ENCODE measurements at regions not wholly inside any gene's neighbourhood (a gene's known extent, or its start where the extent isn't known, plus 50 kb on each side); places are given as distances from the start of the nearest gene placed in this dataset.
"Not testable (repeated sequence)": the region's sequence is repeated elsewhere in the genome, so short reads cannot be mapped to it uniquely, and the experiment has no call there.

DNA sequence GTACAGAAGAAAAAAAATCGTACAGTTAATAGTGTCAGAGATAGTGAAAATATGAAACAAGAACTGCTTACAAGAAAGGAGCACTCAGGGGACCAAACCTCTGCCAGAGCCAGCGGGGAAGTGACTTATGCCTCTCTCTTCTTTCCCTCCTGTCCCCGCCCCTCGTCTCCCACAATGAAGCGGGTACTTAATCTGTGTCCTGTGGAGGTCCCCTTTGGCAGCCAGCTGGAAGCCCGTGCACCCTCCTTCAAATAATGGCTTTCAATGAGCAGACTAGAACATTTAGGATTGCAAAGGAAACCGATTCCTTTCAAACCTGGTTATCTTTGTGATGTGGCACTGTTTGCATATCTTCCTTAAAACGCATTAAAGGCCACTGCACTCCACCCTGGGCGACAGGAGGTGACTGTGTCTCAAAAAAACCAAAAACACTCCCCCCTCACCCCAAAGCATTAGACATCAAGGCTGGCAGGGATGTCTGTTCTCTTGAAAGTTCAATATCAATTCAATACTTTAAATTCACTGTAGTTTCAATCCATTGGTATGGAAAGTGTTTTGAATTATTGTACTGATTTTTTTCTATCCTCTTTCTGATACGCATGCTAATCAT lies 51.7 kb downstream of the PPIAL4C start:
- H3K4me3 ChIP-seq (ENCODE audit: low read length) = not testable (repeated sequence)

DNA sequence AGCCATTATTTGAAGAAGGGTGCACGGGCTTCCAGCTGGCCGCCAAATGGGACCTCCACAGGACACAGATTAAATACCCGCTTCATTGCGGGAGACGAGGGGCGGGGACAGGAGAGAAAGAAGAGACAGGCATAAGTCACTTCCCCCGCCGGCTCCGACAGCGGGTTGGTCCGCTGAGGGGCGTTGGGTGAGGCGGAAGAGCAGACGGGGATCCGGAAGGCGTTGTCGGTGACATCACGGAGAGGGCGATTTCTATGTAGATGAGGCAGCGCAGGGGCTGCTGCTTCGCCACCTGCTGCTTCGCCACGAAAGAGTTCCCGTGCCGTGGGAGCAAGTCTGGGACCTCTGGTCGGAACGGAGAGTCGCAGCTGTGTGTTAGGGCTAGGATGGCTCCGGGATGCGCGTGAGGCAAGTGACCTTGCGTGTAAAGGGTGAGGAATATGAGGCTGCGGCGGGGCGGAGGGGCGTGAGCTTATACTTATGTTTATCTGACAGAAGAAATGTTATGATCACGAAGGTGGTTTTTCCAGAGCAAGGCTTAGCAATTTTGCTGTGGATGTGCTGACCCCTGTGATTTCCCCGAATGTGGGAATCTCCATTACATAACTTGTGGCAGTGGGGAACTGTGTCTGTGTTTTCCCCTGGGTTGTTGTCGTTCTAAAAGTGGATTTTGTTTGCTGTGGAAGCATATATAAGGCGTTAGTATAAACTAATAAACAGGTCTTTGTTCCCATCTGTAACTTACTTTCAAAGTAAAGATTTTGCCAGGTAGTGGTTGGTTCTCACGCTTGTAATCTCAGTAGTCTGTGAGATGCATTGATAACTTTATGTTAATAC lies 52.9 kb downstream of the PPIAL4C start:
- peak overlapping the region; percentile 68 for H3K4me3 ChIP-seq (ENCODE audit: low read length)

DNA sequence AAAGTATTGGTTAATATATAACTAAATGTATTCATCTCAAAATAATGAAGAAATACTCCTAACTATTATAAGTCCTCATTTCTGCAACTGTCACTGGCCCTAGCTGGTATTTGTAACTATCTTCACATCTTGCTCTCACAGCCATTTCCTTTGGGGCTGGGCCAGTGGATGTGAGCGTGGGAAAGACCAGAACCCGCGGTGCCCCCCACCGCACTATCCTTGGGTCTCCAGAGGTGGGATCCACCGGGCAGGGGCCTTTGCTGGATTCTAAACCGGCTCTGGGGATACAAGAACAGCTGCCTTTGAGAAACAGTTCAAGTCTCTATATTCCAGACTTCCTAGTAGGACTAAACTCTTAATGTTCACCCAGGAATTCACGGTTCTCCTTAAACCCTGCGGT lies 54.8 kb downstream of the PPIAL4C start:
- not testable (repeated sequence) for H3K4me3 ChIP-seq (ENCODE audit: low read length)

DNA sequence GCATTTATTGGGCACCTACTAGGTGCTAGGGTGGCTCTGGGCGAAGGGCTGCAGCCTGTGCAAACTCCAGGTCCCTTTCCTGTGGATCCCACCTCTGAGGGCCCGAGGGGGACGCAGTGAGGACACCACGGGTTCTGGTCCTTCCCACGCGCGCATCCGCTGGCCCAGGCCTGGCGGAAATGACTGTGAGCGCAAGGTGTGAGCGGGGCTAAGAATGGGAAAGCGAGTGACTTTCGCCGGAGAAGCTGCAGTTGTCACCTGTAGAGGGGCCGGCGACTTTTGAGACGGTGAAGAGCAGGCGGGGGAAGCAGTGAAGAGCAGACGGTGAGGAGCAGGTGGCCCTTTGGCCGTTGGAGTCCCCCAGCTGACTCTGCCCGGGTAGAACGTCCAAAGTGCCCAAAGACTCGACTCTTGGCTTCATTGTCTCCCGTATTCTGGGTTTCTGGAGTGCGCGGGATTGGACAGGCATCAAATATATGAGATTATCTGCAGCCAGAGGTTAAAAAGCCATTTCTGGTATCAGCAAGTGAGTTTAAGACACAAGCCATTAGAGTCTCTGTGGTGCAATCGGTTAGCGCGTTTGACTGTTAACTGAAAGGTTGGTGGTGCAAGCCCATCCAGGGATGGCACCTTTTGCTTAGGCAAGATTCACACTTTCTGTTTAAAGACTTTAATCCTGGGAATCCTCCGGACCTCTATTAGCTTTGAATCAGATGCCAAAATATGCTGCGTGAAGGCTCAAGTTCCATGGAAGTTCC lies 55.4 kb downstream of the PPIAL4C start:
- not testable (repeated sequence) for H3K4me3 ChIP-seq (ENCODE audit: low read length)

DNA sequence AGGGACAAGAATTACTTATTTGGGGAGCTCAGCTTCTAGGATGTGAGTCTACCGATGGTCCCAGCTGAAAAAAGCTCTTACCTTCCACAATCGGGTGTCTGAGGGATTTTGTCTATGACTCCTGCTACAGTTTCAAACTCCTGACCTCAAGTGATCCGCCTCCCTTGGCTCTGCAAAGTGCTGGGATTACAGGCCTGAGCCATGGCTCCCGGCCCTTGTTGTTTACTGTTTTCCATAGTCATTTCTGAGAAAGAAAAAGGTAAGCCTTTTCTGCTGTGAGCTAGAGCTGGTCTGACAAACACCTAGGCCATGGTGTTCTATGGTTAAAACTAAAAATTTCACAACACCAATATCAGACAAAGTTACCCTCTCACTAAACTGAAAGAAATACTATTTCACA lies 57.5 kb downstream of the PPIAL4C start:
- not testable (repeated sequence) for H3K4me3 ChIP-seq (ENCODE audit: low read length)

DNA sequence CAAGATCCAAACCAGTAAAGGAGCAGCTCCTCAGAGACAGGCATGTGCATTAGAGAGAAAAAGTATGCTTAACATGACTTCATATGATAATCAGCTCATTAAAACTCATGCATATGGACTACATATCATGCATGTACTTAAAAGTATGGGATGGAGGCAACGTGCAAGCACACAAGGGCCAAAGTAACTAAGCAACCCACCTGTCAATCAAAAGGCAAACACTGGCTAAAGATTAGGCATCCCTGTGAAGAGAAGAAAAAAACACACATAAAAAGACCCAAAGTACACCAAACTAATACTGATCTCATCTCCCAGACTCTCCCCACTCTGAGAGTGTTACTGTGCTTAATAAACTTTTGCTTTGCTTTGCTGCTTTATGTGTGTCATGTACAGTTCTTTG lies 61.2 kb downstream of the PPIAL4C start:
- not testable (repeated sequence) for H3K4me3 ChIP-seq (ENCODE audit: low read length)

DNA sequence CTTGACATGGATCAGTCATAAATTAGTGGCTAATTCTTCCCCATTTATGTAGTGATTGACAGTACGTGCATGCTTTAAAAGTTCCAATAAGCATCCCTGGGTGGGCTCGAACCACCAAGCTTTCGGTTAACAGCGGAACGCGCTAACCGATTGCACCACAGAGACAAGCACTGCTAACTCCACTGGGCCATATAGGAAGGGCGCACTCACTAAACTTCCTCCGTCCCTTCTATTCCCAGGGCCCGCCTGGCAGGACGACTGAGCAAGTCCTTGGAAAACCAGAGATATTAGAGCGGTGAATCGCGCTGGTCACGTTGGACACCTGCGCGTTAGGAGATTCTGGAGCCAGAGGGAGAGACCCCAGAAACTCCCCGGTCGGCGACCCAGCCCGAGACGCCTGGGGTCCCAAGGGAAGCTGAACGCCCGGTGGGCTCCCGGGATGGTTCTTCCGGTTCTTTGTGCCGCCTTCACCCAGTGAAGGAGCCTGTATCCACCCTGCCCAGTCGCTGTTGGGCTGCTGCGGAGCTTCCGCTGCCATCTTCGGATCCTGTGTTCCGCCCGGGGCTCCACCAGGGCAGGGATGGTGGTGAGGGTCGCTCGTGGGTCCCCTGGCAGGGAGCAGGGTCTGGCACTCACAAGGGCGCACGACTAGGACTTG lies 62.8 kb downstream of the PPIAL4C start:
- peak overlapping the region; percentile 14; the same call in 1 of the 2 replicates for H3K4me3 ChIP-seq (ENCODE audit: low read length)

DNA sequence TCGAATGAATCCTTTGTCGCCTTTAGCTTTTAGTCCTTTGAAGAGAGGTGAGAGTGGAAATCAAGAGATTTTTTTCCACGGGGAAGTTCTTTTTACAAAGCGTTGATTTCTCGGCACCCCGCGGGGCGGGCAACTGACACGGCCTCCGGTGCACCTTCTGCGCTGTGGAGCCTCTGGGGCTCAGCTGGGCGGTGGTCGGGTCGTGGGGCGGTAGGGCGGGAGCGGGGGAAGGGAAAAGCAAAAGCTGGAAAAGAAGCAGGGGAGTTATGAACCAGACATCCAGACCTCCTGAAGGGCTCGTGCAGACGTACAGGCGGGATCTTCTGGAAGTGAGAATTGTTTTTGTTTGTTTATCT lies 63.3 kb downstream of the PPIAL4C start:
- not testable (repeated sequence) for H3K4me3 ChIP-seq (ENCODE audit: low read length)

DNA sequence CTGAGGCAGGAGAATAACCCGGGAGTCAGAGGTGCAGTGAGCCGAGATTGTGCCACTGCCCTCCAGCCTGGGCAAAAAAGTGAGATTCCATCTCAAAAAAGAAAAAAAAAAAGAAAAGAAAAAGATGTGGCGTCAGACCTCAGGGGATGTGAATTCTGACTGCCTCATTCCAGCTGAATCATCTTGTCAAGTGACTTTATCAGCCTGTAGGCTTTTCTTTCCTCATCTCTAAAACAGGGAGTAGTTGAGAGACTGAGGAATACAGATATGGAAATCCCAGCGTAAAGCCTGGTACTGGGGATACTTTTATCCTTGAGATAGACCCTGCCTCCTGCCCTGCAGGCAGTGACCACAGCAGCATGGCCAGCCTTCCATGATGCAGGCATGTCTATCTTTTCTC lies 74.1 kb downstream of the PPIAL4C start:
- H3K4me3 ChIP-seq (ENCODE audit: low read length) = not testable (repeated sequence)

DNA sequence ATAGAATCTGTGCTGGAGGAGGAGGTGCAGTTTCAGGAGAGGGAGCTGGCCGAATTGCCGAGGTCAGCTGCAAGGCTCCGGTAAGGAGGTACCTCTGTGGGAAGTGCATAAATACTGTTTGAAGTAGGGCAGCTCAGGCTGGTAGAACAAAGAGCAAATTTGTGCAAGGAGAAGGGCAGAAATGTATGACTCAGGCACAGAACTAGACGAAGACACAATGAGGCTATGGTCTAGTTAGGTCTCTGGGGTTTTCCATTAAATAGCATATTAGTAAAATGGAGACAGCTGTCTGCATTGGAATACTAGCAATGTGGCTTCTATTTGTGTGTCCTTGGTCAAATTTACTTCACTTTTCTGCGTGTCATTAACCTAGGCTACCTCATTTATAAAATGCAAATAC lies 74.5 kb downstream of the PPIAL4C start:
- not testable (repeated sequence) for H3K4me3 ChIP-seq (ENCODE audit: low read length)

DNA sequence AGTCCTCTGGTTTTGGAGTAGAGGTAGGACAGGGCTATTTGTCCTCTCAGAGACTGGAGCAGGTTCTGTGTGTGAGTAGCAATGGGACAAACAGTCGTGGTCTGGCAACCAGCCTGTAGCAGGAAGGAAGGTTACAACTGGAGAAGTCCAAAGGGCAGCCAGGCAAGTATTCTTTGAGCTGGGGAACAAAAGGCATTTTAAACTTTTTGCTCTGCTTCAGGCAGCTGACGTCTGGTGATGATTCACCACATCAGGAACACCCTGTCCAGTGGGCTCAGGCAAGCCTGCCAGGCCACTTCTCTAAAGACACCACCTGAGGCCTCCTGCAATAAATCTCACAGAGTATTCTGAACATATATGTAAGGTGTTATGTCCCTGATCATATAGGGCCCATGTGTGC lies 81.0 kb downstream of the PPIAL4C start:
- H3K4me3 ChIP-seq (ENCODE audit: low read length) = not testable (repeated sequence)

DNA sequence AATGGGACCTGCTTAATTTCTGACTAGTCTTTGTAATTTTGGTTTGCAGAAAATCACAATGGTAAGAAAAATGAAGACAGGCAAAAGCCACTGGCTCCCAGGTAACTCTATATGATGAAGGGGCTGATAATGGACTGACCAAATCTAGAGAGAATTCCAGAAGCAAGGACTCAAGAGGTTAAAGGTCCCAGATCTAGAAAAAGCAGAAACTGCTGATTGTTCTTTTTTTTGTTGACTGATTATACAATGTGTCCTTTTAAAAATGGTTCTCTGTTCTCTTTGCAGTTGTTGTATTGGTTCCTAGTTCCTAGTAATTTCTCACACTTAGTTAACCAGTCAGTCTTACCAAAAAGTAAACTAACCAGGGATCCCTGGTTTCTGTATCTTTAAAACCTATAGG lies 81.4 kb downstream of the PPIAL4C start:
- not testable (repeated sequence) for H3K4me3 ChIP-seq (ENCODE audit: low read length)

DNA sequence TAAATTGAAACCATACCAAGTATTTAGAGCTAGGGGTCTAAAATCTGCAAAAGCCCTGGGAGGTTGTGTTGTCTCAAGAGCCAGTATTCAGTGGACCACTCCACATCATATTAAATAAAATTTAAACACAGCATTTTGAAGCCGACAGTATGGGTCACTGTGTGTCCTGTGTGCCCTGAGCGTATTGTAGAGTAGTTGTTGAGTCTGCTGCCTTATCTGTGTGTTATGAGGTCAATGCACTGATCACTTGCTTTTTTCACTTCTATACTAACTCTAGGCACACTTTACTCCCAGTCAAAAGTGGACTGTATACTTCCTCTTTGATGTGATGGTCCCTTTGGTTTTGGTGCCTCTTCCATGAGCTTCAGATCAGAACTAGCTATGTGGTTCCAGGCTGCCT lies 81.9 kb downstream of the PPIAL4C start:
- not testable (repeated sequence) for H3K4me3 ChIP-seq (ENCODE audit: low read length)

DNA sequence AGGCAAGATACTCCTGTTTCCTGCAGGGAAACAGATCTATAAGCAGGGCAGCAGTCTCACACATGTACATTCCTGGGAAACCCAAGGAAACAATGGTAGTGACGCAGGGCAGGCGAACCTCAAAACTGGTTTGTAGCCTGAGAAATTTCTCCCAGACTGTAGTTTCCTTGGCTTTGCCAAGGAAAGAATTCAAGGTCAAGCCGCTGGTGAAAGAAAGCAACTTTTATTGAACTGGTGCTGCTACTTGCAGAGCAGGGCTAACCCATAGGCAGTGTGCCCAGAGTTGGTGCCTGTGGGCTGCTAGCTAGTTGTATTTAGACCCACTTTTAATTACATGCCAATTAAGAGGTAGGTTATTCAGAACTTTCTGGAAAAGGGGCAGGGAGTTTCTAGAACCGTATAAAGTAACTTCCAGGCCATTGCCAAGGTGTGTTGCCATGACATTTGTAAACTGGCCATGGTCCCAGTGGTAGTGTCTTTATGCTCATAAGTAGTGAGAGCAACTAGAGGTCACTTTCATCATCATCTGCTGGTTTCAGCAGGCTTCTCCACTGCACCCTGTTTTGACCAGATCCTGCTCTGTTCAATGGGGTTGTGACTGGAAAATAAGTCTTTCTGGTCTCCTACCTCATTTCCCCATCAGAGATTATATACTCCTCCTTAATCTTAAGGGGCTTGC lies 89.7 kb downstream of the PPIAL4C start:
- not testable (repeated sequence) for H3K4me3 ChIP-seq (ENCODE audit: low read length)

DNA sequence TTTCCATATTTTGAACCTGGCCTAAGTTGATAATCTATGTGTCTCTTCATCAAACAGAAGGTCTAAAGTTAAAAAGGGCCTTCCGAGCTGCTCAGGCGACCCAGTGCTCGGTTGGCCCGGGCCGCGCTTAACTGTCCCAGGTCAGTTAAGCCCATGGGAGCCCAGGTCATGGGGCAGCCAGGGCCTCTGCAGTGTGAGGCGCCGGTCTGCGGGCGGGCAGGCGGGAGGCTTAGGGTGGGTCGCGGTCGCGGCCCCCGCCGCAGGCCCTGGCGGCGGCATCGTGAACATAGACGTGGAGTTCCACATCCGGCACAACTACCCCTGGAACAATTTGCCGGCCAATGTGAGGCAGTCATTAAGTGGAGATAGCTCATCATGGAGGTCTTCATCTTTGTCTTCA lies 91.3 kb downstream of the PPIAL4C start:
- H3K4me3 ChIP-seq (ENCODE audit: low read length) = not testable (repeated sequence)

DNA sequence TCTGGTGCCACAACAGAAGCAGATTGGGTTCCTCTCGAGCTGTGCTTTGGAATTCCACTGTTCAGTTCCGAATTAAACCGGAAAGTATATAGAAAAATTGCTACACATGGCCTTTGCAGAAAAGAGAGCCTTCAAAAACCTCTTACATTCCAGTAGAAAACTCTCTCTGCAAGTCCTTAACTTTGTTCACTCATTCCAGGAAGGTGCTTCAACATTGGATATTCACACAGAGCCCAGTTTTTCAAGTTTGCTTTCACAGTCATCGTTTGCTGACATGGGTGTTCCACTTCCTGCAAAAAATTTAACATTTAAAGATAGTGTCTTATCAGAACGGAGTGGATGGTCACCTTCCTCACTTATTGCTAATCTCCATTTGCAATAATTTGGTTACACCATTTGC lies 93.7 kb downstream of the PPIAL4C start:
- not testable (repeated sequence) for H3K4me3 ChIP-seq (ENCODE audit: low read length)

DNA sequence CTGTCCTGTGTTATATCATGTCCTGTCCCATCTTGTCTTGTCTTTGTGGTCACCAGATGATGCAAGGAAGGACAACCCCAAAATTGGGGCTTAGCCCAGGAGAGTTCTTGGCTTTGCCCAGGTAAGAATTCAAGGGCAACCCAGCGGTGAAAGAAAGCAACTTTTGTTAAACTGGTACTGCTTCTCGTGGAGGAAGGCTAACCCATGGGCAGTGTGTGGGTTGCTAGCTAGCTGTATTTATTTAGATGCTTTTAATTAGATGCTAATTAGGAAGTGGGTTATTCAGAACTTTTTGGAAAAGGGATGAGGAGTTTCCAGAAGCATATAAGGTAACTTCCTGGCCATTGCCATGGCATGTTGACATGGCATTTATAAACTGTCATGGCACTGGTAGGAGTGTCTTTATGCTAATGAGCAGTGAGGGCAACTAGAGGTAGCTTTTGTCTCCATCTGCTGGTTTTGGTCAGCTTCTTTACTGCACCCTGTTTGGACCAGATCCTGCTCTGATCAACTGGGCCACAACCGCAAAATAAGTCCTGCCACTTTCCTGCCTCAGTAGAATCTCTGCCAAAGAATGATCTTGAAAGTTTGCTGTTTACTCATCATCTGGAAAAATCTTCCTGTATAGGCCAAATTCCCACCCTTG lies 95.8 kb upstream of the FCGR1A start:
- H3K4me3 ChIP-seq (ENCODE audit: low read length) = not testable (repeated sequence)

DNA sequence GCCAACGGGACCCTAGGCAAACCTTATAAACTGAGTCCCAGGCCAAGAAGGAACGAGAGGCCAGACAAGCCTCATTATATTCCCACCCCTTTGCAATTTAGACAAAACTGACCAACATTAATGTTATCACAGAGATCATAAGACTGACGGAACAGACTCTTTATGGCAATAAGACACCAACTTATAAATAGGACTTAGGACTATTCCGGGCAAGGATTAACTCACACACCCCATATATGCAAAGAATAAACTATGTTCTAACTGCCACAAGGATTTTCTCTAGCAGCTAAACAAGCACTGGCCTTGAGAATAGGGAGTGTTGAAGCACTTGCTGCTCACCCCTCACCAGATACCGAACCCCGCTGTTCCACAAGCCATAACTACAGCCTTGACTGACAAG lies 91.1 kb upstream of the FCGR1A start:
- H3K4me3 ChIP-seq (ENCODE audit: low read length) = not testable (repeated sequence)

DNA sequence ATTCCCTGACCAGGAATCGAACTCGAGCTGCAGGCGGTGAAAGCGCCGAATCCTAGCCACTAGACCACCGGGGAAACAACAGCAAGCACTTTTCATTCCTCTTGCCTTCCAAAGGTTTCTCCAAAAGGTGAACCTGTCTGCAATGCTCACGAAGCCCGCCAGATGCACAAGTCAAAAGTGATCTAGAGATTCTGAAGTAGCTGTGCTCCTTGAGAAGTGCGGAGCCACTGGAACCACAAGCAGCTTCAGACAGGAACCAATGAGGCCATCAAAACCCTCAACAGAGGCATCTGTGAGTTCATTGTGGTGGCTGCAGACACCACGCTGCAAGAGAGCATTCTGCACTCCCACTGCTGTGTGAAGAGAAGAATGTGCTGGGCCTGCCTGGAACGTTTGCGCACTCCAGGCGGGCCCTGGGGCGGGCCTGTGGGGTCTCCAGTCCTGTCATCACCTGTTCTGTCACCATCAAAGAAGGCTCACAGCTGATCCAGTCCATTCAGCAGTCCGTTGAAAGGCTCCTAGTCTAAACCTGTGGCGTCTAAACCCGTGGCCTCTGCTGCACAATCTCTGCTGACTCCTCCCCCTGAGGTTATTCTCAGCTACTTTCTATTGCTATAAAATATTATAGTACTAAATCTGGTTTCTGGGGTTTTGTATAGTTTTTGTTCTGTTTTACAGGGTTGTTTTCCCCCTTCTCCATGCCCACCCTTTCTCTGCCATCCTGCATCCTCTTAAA lies 89.5 kb upstream of the FCGR1A start:
- H3K4me3 ChIP-seq (ENCODE audit: low read length) = not testable (repeated sequence)

DNA sequence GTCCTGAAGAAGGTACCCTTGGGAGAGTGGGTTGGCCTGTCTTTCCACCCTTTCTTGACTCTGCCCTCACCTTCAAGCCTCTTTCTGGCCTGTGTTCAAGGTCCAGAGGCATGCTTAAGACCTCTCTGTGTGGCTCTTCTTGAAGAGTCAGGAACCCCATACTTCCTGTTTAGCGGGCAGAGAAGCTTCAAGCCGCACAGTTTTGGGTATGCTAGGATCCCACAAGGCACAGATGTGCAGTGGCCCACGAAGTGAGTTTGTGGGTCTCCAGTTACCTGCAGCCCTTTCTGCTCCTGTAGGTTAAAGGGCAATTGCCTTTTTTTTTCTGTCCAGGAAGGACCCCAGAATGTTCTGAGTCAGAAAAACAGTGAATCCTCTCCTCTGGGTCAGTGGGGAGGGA lies 87.4 kb upstream of the FCGR1A start:
- H3K4me3 ChIP-seq (ENCODE audit: low read length) = not testable (repeated sequence)
